RWPE2 (cell line): ENCODE measurements at regions not wholly inside any gene's neighbourhood (a gene's known extent, or its start where the extent isn't known, plus 50 kb on each side); places are given as distances from the start of the nearest gene placed in this dataset.
A peak's percentile ranks its signal among the peaks of the same experiment; 100 is the strongest.
"Not testable (repeated sequence)": the region's sequence is repeated elsewhere in the genome, so short reads cannot be mapped to it uniquely, and the experiment has no call there.

Source experiments
- ATAC-seq: fragments of 200-7000 bp; cut with Tn5 transposase; 3 replicates; pipeline ENCODE4 v1.9.1; 2021; ENCODE audit warnings: low read depth
- DNase-seq: peaks from one replicate; pipeline ENCODE4 v3.0.0-alpha.2; 2020; ENCODE audit warnings: low spot score
- H3K27ac ChIP-seq: fragments of 450-650 bp; 2 replicates; pipeline ENCODE4 v1.5.1; 2017; ENCODE audit warnings: mild to moderate bottlenecking; ENCODE audit not compliant: poor library complexity, severe bottlenecking
- H3K27me3 ChIP-seq: fragments of 250-450 bp; sonication (Bioruptor Pico); 2 replicates; pipeline ENCODE4 v1.5.1; 2021; ENCODE audit warnings: mild to moderate bottlenecking, moderate library complexity; ENCODE audit not compliant: insufficient read depth, poor library complexity, severe bottlenecking
- H3K36me3 ChIP-seq: fragments of 250-450 bp; sonication (Bioruptor Pico); 2 replicates; pipeline ENCODE4 v1.5.1; 2020; ENCODE audit warnings: low read depth, mild to moderate bottlenecking, moderate library complexity
- H3K4me1 ChIP-seq: fragments of 250-450 bp; sonication (Bioruptor Pico); 2 replicates; pipeline ENCODE4 v1.5.1; 2021; ENCODE audit warnings: mild to moderate bottlenecking, moderate library complexity; ENCODE audit not compliant: insufficient read depth, poor library complexity, severe bottlenecking
- H3K4me3 ChIP-seq: fragments of 250-450 bp; sonication (Bioruptor Pico); 2 replicates; pipeline ENCODE4 v1.5.1; 2021; ENCODE audit warnings: mild to moderate bottlenecking, moderate library complexity; ENCODE audit not compliant: severe bottlenecking
- H3K9me3 ChIP-seq: fragments of 250-450 bp; sonication (Bioruptor Pico); 2 replicates; pipeline ENCODE4 v1.5.1; 2021; ENCODE audit warnings: mild to moderate bottlenecking, moderate library complexity; ENCODE audit not compliant: severe bottlenecking
- TF ChIP-seq, protein P1 (sequence below): fragments of 450-650 bp; IDR thresholded peaks from one replicate; pipeline ENCODE4 v1.5.1; 2017; ENCODE audit warnings: mild to moderate bottlenecking, moderate library complexity; ENCODE audit not compliant: poor library complexity, severe bottlenecking

DNA sequence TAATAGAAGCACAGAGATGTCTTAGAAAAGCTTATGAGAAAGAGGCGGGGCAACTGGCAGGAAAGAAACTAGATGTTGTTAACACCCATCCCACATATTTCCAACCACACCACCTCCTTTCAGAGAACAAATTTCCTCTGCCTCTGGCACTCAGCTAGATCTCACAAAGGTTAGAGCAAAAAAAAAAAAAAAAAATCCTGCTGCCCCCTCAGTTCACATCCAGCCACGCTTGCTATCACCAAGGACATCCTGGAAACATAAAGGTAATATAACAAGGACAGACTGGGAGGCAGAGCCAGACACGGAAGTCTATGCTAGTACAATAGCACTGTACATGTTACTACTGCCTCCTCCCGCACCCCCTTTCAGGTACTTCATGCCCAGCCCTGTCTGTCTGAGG lies 238.0 kb upstream of the PTGER4 start:
- TF ChIP-seq, protein P1, sequence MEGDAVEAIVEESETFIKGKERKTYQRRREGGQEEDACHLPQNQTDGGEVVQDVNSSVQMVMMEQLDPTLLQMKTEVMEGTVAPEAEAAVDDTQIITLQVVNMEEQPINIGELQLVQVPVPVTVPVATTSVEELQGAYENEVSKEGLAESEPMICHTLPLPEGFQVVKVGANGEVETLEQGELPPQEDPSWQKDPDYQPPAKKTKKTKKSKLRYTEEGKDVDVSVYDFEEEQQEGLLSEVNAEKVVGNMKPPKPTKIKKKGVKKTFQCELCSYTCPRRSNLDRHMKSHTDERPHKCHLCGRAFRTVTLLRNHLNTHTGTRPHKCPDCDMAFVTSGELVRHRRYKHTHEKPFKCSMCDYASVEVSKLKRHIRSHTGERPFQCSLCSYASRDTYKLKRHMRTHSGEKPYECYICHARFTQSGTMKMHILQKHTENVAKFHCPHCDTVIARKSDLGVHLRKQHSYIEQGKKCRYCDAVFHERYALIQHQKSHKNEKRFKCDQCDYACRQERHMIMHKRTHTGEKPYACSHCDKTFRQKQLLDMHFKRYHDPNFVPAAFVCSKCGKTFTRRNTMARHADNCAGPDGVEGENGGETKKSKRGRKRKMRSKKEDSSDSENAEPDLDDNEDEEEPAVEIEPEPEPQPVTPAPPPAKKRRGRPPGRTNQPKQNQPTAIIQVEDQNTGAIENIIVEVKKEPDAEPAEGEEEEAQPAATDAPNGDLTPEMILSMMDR, result no peak
- H3K9me3 ChIP-seq, result no peaks in the 10 kb centered on the region
- H3K27ac ChIP-seq, result no peak overlapping the region
- H3K4me1 ChIP-seq, result peaks cover 4% of the 10 kb centered on the region
- H3K27me3 ChIP-seq, result no peaks in the 10 kb centered on the region
- ATAC-seq (no peak), DNase-seq (no peak)
- no peaks in the 10 kb centered on the region for H3K36me3 ChIP-seq
- no peak overlapping the region for H3K4me3 ChIP-seq

GRCh38 chr5:40440746-40441145 lies 239.0 kb upstream of the PTGER4 start:
- Histone ChIP-seq H3K4me3 (no peak overlapping the region), H3K4me1 (peaks cover 4% of the 10 kb centered on the region), H3K27ac (no peak overlapping the region), H3K36me3 (no peaks in the 10 kb centered on the region), H3K27me3 (no peaks in the 10 kb centered on the region), H3K9me3 (no peaks in the 10 kb centered on the region)
- no peak for DNase-seq
- ATAC-seq, result no peak
- TF ChIP-seq, protein P1, result no peak

GRCh38 chr5:40439103-40439502 lies 240.6 kb upstream of the PTGER4 start:
- not testable (repeated sequence) for H3K9me3 ChIP-seq, H3K4me3 ChIP-seq, H3K27ac ChIP-seq, H3K4me1 ChIP-seq, DNase-seq, H3K27me3 ChIP-seq, ATAC-seq, H3K36me3 ChIP-seq
- TF ChIP-seq, protein P1, result peak; percentile 35

DNA sequence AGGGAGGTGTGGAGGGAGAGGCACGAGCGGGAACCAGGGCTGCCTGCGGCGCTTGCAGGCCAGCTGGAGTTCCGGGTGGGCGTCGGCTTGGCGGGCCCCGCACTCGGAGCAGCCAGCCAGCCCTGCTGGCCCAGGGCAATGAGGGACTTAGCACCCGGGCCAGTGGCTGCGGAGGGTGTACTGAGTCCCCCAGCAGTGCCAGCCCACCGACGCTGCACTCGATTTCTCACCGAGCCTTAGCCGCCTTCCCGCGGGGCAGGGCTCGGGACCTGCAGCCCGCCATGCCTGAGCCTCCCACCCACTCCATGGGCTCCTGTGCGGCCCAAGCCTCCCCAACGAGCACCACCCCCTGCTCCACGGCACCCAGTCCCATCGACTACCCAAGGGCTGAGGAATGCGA lies 241.1 kb upstream of the PTGER4 start:
- not testable (repeated sequence) for H3K27ac ChIP-seq, H3K4me3 ChIP-seq, H3K4me1 ChIP-seq, H3K27me3 ChIP-seq, DNase-seq, H3K36me3 ChIP-seq, ATAC-seq, H3K9me3 ChIP-seq

DNA sequence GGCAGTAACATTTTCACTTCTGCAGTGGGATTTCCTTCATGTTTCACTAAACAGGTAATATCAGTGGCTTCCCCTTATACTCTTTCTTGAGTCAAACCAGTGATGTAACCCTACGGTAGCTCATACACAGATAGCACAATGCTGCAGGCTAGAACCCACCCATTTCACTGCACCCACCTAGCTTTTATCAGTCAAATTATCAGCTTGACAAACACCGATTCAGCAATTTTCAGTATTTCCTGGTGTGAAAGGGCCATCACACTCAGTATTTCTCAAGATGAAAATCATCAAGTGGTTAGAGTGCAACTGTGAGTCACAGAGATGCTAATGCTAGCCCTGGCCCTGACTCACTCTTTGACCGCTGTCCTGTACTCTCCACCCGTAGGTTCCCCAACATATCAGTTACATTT lies 242.3 kb upstream of the PTGER4 start:
- H3K27me3 ChIP-seq, result no peaks in the 10 kb centered on the region
- no peak overlapping the region for H3K4me3 ChIP-seq
- ATAC-seq (peak; percentile 100), DNase-seq (no peak)
- TF ChIP-seq, protein P1, result no peak
- H3K36me3 ChIP-seq, result no peaks in the 10 kb centered on the region
- H3K4me1 ChIP-seq, result peaks cover 4% of the 10 kb centered on the region
- H3K9me3 ChIP-seq, result no peaks in the 10 kb centered on the region
- peak overlapping the region; percentile 35 for H3K27ac ChIP-seq
